HL-60 (cell line): ENCODE measurements at regions not wholly inside any gene's neighbourhood (a gene's known extent, or its start where the extent isn't known, plus 50 kb on each side); places are given as distances from the start of the nearest gene placed in this dataset.

Experiments used
- DNase-seq, 2 experiments: peaks; one replicate each; pipeline ENCODE4 v3.0.0-alpha.2; 2010 to 2020; ENCODE audit warnings: low read depth in 1 of 2, low spot score in 1 of 2
- H3K27ac ChIP-seq: fragments of 250-450 bp; sonication (Bioruptor Pico); replicated peaks from 2 replicates; pipeline ENCODE4 v1.5.1; 2020; ENCODE audit warnings: mild to moderate bottlenecking, moderate library complexity
- H3K27me3 ChIP-seq: fragments of 250-450 bp; sonication (Bioruptor Pico); 2 replicates; pipeline ENCODE4 v1.5.1; 2021; ENCODE audit warnings: mild to moderate bottlenecking, moderate library complexity; ENCODE audit not compliant: insufficient read depth, poor library complexity, severe bottlenecking
- H3K4me3 ChIP-seq: replicated peaks from 2 replicates; pipeline ENCODE4 v1.5.1; 2011; ENCODE audit warnings: mild to moderate bottlenecking, control low read depth, low read length; ENCODE audit not compliant: insufficient read depth
- CTCF ChIP-seq: IDR thresholded peaks from one replicate; pipeline ENCODE4 v1.5.1; 2011; ENCODE audit warnings: low read length, control low read depth, inconsistent platforms; ENCODE audit not compliant: insufficient read depth
- GABPA ChIP-seq: IDR thresholded peaks from 2 replicates; pipeline ENCODE4 v1.6.1; 2012; ENCODE audit warnings: low read depth
- POLR2AphosphoS5 ChIP-seq: IDR thresholded peaks from 2 replicates; pipeline ENCODE4 v1.6.1; 2012; ENCODE audit warnings: low read depth
- SPI1 ChIP-seq: IDR thresholded peaks from 2 replicates; pipeline ENCODE4 v1.6.1; 2012; ENCODE audit warnings: low read depth, mild to moderate bottlenecking, borderline replicate concordance
- TF ChIP-seq, protein P1 (sequence below): IDR thresholded peaks from 2 replicates; pipeline ENCODE4 v1.6.1; 2012; ENCODE audit warnings: low read depth; ENCODE audit not compliant: insufficient replicate concordance

GRCh38 chr14:104474495-104475213 is 104.9 kb upstream of the C14orf180 start:
- DNase-seq, result no peak
- no peak overlapping the region for H3K27ac ChIP-seq
- no peak for TF ChIP-seq GABPA
- TF ChIP-seq SPI1, result no peak
- TF ChIP-seq POLR2AphosphoS5, result no peak
- TF ChIP-seq, protein P1, sequence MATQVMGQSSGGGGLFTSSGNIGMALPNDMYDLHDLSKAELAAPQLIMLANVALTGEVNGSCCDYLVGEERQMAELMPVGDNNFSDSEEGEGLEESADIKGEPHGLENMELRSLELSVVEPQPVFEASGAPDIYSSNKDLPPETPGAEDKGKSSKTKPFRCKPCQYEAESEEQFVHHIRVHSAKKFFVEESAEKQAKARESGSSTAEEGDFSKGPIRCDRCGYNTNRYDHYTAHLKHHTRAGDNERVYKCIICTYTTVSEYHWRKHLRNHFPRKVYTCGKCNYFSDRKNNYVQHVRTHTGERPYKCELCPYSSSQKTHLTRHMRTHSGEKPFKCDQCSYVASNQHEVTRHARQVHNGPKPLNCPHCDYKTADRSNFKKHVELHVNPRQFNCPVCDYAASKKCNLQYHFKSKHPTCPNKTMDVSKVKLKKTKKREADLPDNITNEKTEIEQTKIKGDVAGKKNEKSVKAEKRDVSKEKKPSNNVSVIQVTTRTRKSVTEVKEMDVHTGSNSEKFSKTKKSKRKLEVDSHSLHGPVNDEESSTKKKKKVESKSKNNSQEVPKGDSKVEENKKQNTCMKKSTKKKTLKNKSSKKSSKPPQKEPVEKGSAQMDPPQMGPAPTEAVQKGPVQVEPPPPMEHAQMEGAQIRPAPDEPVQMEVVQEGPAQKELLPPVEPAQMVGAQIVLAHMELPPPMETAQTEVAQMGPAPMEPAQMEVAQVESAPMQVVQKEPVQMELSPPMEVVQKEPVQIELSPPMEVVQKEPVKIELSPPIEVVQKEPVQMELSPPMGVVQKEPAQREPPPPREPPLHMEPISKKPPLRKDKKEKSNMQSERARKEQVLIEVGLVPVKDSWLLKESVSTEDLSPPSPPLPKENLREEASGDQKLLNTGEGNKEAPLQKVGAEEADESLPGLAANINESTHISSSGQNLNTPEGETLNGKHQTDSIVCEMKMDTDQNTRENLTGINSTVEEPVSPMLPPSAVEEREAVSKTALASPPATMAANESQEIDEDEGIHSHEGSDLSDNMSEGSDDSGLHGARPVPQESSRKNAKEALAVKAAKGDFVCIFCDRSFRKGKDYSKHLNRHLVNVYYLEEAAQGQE, result no peak
- TF ChIP-seq CTCF, result no peak
- H3K4me3 ChIP-seq, result no peak overlapping the region
- no peaks in the 10 kb centered on the region for H3K27me3 ChIP-seq

GRCh38 chr14:104475256-104475655 is 104.3 kb upstream of the C14orf180 start:
- Histone ChIP-seq H3K4me3 (no peak overlapping the region), H3K27me3 (no peaks in the 10 kb centered on the region), H3K27ac (no peak overlapping the region)
- TF ChIP-seq SPI1, result no peak
- no peak for TF ChIP-seq CTCF
- TF ChIP-seq, protein P1, result no peak
- TF ChIP-seq POLR2AphosphoS5, result no peak
- TF ChIP-seq GABPA, result no peak
- no peak for DNase-seq

- Histone ChIP-seq H3K27me3 (no peaks in the 10 kb centered on the region), H3K4me3 (no peak overlapping the region), H3K27ac (no peak overlapping the region)
- DNase-seq, result no peak
- TF ChIP-seq, protein P1, result no peak
- TF ChIP-seq POLR2AphosphoS5 (no peak), GABPA (no peak), SPI1 (no peak), CTCF (no peak)
Measured at GRCh38 chr14:104475802-104476201, 103.8 kb upstream of the C14orf180 start.
